H1 (cell line): ENCODE measurements at regions not wholly inside any gene's neighbourhood (a gene's known extent, or its start where the extent isn't known, plus 50 kb on each side); places are given as distances from the start of the nearest gene placed in this dataset.

Source experiments
- ASH2L ChIP-seq: fragments of 200-600, 300-600 bp; sonication (generic); IDR thresholded peaks from one replicate; pipeline ENCODE4 v1.7.1; 2017; ENCODE audit warnings: low read length
- CHD2 ChIP-seq: IDR thresholded peaks from 2 replicates; pipeline ENCODE4 v1.6.1; 2012; ENCODE audit warnings: low read length, improper control_type of control experiment
- HDAC6 ChIP-seq: IDR thresholded peaks from one replicate; pipeline ENCODE4 v1.7.1; 2012; ENCODE audit warnings: low read depth, mild to moderate bottlenecking, inconsistent platforms, low read length, moderate library complexity
- JUND ChIP-seq: IDR thresholded peaks from 2 replicates; pipeline ENCODE4 v1.6.1; 2011; ENCODE audit warnings: mild to moderate bottlenecking, improper control_type of control experiment, low read length
- SIRT6 ChIP-seq: IDR thresholded peaks from one replicate; pipeline ENCODE4 v1.7.1; 2012; ENCODE audit warnings: low read length, inconsistent platforms
- TCF12 ChIP-seq: IDR thresholded peaks from 2 replicates; pipeline ENCODE4 v1.6.1; 2011; ENCODE audit warnings: low read depth, mild to moderate bottlenecking, low read length
- TF ChIP-seq, protein P1 (sequence below): fragments of 300-600 bp; sonication (generic); IDR thresholded peaks from 2 replicates; pipeline ENCODE4 v1.7.1; 2012; ENCODE audit warnings: low read length, moderate library complexity, mild to moderate bottlenecking, inconsistent platforms; ENCODE audit not compliant: insufficient replicate concordance
- TF ChIP-seq, protein P2 (sequence below), 3 experiments: IDR thresholded peaks; 1 replicate in 2 of 3; 2 replicates in 1 of 3; pipeline versions ENCODE4 v1.5.1 to v1.6.1; 2011; ENCODE audit warnings: low read length in 3 of 3, mild to moderate bottlenecking in 3 of 3, inconsistent platforms in 2 of 3, low read depth in 1 of 3, moderate library complexity in 1 of 3; ENCODE audit not compliant: insufficient read depth in 1 of 3; ENCODE audit errors: control extremely low read depth in 1 of 3

DNA sequence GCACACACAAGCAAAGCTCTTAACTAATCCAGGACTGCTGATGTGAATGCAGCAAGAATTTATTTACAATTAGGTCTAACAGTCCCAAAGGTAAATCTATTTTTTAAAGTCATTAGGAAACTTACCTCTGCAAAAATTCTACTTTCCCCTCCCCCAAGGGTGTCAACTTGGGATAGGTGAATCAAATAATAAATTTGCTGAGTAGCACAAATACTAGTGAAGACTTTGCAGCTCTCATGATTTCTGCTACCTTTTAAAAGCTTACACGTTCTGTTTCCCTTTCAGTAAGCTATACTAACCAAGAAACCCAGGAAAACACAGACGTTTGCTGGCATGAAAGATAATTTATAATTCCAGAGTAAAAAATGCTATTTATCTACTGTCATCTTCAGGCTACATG is 296.6 kb upstream of the SLC7A11 start (continued):
- TF ChIP-seq, protein P1, sequence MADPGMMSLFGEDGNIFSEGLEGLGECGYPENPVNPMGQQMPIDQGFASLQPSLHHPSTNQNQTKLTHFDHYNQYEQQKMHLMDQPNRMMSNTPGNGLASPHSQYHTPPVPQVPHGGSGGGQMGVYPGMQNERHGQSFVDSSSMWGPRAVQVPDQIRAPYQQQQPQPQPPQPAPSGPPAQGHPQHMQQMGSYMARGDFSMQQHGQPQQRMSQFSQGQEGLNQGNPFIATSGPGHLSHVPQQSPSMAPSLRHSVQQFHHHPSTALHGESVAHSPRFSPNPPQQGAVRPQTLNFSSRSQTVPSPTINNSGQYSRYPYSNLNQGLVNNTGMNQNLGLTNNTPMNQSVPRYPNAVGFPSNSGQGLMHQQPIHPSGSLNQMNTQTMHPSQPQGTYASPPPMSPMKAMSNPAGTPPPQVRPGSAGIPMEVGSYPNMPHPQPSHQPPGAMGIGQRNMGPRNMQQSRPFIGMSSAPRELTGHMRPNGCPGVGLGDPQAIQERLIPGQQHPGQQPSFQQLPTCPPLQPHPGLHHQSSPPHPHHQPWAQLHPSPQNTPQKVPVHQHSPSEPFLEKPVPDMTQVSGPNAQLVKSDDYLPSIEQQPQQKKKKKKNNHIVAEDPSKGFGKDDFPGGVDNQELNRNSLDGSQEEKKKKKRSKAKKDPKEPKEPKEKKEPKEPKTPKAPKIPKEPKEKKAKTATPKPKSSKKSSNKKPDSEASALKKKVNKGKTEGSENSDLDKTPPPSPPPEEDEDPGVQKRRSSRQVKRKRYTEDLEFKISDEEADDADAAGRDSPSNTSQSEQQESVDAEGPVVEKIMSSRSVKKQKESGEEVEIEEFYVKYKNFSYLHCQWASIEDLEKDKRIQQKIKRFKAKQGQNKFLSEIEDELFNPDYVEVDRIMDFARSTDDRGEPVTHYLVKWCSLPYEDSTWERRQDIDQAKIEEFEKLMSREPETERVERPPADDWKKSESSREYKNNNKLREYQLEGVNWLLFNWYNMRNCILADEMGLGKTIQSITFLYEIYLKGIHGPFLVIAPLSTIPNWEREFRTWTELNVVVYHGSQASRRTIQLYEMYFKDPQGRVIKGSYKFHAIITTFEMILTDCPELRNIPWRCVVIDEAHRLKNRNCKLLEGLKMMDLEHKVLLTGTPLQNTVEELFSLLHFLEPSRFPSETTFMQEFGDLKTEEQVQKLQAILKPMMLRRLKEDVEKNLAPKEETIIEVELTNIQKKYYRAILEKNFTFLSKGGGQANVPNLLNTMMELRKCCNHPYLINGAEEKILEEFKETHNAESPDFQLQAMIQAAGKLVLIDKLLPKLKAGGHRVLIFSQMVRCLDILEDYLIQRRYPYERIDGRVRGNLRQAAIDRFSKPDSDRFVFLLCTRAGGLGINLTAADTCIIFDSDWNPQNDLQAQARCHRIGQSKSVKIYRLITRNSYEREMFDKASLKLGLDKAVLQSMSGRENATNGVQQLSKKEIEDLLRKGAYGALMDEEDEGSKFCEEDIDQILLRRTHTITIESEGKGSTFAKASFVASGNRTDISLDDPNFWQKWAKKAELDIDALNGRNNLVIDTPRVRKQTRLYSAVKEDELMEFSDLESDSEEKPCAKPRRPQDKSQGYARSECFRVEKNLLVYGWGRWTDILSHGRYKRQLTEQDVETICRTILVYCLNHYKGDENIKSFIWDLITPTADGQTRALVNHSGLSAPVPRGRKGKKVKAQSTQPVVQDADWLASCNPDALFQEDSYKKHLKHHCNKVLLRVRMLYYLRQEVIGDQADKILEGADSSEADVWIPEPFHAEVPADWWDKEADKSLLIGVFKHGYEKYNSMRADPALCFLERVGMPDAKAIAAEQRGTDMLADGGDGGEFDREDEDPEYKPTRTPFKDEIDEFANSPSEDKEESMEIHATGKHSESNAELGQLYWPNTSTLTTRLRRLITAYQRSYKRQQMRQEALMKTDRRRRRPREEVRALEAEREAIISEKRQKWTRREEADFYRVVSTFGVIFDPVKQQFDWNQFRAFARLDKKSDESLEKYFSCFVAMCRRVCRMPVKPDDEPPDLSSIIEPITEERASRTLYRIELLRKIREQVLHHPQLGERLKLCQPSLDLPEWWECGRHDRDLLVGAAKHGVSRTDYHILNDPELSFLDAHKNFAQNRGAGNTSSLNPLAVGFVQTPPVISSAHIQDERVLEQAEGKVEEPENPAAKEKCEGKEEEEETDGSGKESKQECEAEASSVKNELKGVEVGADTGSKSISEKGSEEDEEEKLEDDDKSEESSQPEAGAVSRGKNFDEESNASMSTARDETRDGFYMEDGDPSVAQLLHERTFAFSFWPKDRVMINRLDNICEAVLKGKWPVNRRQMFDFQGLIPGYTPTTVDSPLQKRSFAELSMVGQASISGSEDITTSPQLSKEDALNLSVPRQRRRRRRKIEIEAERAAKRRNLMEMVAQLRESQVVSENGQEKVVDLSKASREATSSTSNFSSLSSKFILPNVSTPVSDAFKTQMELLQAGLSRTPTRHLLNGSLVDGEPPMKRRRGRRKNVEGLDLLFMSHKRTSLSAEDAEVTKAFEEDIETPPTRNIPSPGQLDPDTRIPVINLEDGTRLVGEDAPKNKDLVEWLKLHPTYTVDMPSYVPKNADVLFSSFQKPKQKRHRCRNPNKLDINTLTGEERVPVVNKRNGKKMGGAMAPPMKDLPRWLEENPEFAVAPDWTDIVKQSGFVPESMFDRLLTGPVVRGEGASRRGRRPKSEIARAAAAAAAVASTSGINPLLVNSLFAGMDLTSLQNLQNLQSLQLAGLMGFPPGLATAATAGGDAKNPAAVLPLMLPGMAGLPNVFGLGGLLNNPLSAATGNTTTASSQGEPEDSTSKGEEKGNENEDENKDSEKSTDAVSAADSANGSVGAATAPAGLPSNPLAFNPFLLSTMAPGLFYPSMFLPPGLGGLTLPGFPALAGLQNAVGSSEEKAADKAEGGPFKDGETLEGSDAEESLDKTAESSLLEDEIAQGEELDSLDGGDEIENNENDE = no peak
- TF ChIP-seq, protein P2, sequence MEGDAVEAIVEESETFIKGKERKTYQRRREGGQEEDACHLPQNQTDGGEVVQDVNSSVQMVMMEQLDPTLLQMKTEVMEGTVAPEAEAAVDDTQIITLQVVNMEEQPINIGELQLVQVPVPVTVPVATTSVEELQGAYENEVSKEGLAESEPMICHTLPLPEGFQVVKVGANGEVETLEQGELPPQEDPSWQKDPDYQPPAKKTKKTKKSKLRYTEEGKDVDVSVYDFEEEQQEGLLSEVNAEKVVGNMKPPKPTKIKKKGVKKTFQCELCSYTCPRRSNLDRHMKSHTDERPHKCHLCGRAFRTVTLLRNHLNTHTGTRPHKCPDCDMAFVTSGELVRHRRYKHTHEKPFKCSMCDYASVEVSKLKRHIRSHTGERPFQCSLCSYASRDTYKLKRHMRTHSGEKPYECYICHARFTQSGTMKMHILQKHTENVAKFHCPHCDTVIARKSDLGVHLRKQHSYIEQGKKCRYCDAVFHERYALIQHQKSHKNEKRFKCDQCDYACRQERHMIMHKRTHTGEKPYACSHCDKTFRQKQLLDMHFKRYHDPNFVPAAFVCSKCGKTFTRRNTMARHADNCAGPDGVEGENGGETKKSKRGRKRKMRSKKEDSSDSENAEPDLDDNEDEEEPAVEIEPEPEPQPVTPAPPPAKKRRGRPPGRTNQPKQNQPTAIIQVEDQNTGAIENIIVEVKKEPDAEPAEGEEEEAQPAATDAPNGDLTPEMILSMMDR (IDR thresholded peaks at IDR 0.05; ENCODE audit: control extremely low read depth in 1 of 3, insufficient read depth in 1 of 3, low read depth in 1 of 3, low read length in 3 of 3) = no peak
- TF ChIP-seq HDAC6 (no peak), TCF12 (no peak), CHD2 (no peak), ASH2L (no peak), SIRT6 (no peak), JUND (no peak)
